ENCODE measurements at regions not wholly inside any gene's neighbourhood (a gene's known extent, or its start where the extent isn't known, plus 50 kb on each side); places are given as distances from the start of the nearest gene placed in this dataset.

GRCh38 chr20:52645822-52646221 lies 326.3 kb upstream of the TSHZ2 start:
- no peak for TF ChIP-seq EZH2 (IDR thresholded peaks at IDR 0.05)
- TF ChIP-seq POLR2AphosphoS5 (IDR thresholded peaks at IDR 0.05; ENCODE audit: borderline replicate concordance, low read depth, low read length), result no peak
- no peak for TF ChIP-seq FOXP2 (optimal IDR thresholded peaks at IDR 0.05; ENCODE audit: control extremely low read depth, extremely low read length, insufficient read depth)

Data from SK-N-MC (cell line).